Fibroblast of skin of left quadriceps (primary cell): ENCODE measurements at regions not wholly inside any gene's neighbourhood (a gene's known extent, or its start where the extent isn't known, plus 50 kb on each side); places are given as distances from the start of the nearest gene placed in this dataset.
A peak's percentile ranks its signal among the peaks of the same experiment; 100 is the strongest.
"Not testable (repeated sequence)": the region's sequence is repeated elsewhere in the genome, so short reads cannot be mapped to it uniquely, and the experiment has no call there.

Experiments
- DNase-seq, 2 experiments: peaks; one replicate each; pipeline ENCODE4 v3.0.0-alpha.2; 2013; ENCODE audit warnings: low read depth in 2 of 2

DNA sequence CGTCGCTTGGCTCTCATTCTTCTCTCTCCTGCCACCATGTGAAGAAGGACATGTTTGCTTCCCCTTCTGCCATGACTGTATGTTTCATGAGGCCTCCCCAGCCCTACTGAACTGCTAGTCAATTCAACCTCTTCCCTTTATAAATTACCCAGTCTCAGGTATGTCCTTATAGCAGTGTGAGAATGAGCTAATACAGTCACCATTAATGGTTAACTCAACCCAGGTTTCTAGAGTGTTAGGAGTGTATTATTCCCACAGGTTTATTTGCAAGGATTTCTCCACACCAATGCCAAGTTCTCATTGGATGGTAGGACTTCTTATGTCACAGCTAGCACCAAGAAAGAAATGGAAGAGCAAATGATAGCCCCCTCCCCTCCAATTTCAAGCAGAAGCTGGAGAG lies 71.9 kb downstream of the DYNAP start:
- no peak for DNase-seq

GRCh38 chr18:54669701-54670100 lies 78.7 kb downstream of the DYNAP start:
- not testable (repeated sequence) for DNase-seq

GRCh38 chr18:54671291-54671881 lies 80.3 kb downstream of the DYNAP start:
- peak in 1 of 2 experiments; percentile 15 for DNase-seq

- no peak for DNase-seq
Measured at GRCh38 chr18:54672109-54672508, 81.1 kb downstream of the DYNAP start.

DNA sequence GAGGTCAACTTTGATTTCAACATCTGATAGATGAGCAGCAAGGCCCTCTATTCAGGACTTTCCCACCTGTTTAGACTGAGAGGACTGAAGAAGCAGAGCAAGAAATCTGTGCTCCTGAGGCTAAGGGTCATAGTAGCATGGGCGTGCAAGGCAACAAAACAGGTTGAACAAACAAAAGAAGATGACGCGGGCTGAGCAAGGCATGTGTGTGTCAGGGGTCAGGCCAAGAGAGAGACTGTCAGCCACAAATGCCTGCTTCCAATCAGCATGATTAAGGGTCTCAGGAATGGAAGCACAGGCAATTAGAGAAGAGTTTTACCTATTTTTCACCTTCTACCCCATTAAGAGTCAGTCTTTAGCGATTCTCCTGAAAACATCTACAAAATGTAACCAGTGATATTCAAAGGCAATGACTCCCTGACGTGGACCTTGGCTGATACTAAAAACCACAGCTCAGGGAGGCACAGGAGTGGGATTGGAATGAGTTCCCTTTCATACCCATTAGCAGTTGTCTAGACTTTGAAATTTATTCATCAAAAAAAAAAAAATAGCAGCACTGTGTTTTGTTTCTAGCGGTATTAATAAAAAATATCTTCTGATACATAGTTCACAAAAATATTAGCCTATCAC lies 81.9 kb downstream of the DYNAP start:
- DNase-seq = no peak

DNA sequence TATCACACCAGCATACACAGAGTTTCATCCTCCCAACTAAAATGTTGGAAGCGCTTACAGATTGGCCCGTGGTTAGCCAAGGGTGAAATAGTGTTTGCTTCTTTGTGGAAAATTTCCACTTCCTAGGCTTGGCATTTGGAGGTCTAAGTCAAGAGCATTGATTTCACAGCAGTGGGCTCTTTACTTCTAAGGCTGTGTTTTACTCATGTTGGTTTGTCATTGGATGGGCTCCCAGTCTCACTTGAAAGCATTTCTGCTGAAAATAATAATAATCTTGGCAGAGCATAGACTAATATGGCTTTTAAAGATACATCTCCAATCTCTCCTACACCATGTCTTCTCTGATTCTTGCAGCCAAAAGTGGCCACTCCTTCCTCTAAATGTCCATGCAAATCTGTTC lies 82.9 kb downstream of the DYNAP start:
- DNase-seq = no peak

DNA sequence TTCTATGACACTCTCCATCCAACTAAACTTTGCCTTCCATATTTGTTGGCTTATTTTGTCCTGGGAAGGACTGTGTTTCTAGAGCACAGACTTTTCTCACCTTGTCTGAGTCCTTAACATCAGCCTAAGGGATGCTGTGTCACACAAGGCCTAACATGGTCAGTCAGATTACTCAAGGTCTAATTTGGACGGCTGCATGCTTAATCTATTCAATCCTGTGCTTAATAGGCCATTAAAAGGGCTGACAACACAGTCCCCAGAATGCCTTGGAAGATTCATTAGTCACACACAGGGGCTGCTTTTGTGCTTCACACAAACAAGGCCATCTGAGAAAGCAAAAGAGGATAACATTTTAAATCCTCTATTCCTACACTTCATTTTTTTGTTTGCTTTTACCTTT lies 84.0 kb downstream of the DYNAP start:
- DNase-seq = no peak

- peak; percentile 71 to 73 for DNase-seq
Measured at GRCh38 chr18:54679318-54680149, 88.5 kb downstream of the DYNAP start.

GRCh38 chr18:54684784-54685183 lies 93.7 kb downstream of the DYNAP start:
- DNase-seq = peak in 1 of 2 experiments; percentile 21

- DNase-seq = no peak
Measured at GRCh38 chr18:54689319-54689718, 98.3 kb downstream of the DYNAP start.

DNA sequence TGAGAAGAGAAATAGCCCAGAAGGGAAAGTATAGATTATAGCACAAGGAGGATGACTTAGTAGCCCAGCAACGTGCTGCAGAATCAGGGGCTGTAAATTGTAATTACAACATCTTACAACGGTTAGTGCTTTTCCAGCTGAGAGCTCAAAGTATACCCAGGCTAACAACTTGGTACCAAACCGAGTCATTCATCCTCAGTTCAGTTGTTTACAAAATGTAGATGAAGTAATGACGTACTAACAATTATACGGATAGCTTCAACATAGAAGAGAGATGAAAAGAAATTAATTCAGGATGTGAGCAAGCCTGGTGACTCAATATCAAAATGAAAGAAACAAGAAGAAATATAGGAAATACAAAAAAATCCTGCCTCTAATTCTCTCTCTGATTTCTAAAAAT lies 99.2 kb downstream of the DYNAP start:
- no peak for DNase-seq

DNA sequence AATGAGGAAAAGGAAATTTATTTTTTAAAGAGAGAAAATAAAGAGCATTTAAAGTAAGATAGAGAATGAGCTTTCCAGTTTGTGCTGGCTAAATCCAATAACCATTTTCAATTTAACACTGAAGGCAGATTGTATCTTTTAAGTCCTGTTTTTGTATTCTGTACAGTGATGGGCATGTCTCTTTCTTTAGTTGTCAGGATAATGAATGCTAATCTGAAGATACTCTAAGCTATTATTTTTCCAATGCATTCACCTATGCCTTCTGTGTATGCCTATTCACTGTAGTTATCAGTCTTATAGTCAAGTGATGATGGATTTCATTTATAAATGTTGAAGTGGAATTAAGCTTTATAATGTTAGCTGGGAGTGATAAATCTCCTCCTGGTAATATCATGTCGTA lies 101.4 kb downstream of the DYNAP start:
- DNase-seq = no peak

GRCh38 chr18:54696616-54697293 lies 105.7 kb downstream of the DYNAP start:
- no peak for DNase-seq

DNA sequence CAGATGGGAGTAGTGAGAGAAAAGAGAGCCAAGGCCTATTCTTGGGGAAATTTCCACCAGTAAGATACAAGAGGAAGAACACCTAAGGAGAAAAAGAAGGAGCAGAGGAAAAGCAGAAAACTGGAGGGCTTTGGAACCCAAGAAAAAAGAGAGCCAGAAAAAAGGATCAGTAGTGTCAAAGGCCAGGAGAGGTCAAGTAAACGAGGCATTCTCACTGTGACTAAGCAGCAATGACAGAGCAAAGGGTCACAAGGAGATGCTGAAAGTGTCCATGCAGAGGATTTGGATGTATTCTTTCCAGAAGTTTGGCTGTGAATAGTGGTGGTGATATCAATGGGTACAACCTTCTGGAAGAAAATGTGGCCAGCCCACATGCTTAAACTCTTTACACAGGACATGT lies 109.5 kb downstream of the DYNAP start:
- DNase-seq = no peak

DNA sequence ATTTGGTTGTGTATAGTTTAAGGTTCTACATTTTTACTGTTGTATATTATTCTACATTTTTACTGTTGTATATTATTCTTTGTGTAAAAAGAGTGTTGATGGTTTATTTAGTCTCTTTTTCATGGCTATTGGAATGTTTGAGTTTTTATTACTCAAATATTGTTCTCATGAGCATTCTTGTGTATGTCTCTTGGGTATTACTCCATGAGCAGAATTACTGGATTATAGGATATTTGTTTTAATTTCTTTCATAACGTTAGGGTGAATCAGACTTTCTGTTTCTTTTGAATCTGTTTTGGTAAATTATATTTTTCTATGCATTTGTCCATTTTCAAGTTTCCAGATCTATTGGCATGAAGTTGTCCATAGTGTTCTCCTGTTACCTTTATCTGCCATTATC lies 111.6 kb downstream of the DYNAP start:
- no peak for DNase-seq

GRCh38 chr18:54710074-54710899 lies 118.0 kb upstream of the RAB27B start:
- no peak for DNase-seq

DNA sequence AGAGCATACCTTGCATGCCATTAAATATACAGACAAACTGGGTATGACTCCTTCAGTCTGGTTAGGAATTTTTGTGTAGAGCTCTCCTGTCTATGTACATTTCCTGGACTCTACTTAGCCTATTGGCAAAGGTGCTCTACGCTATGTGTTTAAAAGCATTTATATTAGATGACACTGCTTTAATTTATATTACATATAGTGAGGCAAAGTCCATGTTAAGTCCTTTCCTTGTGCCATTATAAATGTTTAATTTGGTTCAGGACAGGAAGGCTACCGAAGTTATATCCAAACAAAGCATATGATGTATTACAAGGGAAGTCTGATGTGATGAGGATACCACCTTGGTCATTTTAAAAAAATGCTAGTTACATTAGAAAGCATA lies 117.4 kb upstream of the RAB27B start:
- no peak for DNase-seq

DNA sequence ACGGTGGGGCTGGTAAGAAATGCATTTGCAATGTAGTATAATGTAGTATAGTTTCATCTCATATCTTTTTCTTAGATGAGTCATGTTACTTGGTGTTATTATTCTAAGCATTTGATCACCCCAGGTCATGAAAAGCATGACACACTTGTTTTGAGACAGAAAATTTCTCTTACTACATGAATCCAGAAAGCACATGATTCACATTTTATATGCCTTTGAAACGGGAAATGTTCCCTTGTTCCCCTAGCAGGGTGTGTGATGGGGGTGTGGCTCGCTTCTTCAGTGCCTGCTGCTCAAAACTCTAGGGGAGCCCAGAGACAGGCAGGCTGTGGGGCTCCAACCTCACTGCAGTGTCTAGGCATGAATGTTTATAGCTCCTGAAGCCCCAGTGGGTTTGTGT lies 116.0 kb upstream of the RAB27B start:
- DNase-seq = no peak

DNA sequence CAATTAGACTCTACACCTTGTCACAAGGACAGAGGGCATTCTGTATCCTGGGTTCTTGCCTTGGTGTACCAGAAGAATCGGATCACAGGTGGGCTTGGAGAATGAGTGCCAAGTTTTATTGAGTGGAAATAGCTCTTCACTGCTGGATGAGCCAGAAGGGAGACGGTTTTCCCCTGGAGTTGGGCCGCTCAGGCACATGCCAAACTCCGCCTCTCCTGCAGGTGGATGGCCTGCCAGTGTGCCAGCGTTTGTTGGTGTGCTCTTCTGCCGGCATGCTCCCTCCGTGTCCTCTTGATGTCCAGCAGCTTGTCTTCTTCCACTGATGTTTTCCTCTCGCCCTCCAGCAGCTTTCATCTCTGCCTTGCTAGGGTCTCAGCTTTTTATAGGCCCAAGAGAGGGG lies 115.5 kb upstream of the RAB27B start:
- DNase-seq = no peak

DNA sequence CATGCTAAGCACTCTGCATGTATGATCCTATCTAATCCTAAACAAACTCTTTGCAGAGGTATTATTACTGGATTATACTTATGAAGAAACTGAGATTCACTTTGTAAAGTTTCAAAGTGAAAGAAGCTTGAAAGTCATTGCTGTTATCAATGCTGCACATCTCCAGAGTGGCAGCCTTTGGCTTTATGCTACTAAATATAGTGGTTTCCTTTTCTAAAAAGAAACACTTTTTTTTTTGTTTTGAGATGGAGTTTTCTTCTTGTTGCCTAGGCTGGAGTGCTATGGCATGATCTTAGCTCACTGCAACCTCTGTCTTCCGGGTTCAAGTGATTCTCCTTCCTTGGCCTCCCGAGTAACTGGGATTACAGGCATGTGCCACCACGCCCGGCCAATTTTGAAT lies 114.9 kb upstream of the RAB27B start:
- no peak for DNase-seq

DNA sequence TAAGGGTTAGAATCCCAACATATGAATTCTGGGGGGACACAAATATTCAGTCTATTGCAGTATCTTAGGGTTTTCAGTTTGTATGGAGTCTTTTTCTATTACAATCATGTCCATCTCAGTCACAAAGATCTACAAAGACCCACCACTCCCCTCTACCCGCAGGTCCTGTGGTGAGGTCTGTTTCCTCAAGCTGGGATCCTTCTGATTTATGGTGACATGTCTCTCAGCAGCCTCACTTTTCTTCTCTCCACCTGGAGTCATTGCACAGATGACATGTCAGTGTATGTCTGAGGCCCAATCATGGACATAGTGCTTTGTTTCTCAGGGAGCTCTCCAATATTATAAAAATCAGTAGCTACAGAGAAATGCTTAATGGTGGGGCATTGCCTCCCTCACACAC lies 113.4 kb upstream of the RAB27B start:
- DNase-seq = no peak

DNA sequence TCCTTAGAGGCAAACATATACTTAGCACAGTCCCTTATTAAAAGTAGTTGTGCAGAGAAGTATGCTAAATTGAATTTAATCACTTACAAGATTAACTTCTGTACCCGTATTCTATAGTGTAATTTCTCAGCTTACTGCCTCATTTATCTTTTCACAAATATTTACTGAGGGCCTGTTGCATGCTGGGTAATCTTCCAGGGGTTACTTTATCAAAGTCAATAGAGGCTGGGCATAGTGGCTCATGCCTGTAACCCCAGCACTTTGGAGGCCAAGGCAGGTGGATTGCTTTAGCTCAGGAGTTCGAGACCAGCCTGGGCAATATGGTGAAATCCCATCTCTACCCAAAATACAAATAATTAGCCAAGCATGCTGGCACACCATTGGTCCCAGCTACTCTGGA lies 111.7 kb upstream of the RAB27B start:
- DNase-seq = no peak
